CD4-positive, alpha-beta T cell (primary cell): ENCODE measurements at regions not wholly inside any gene's neighbourhood (a gene's known extent, or its start where the extent isn't known, plus 50 kb on each side); places are given as distances from the start of the nearest gene placed in this dataset.

ENCODE experiments used
- ATAC-seq: fragments of 200-7000 bp; cut with Tn5 transposase; one replicate; pipeline ENCODE4 v1.10.0; 2022; ENCODE audit warnings: mild to moderate bottlenecking; ENCODE audit not compliant: poor library complexity
- CTCF ChIA-PET: fragments of 350-600 bp; sonication (Branson Sonifier 250); formaldehyde crosslinking; loops from one replicate; lab custom pipeline; 2021; ENCODE audit warnings: antibody characterized with exemption, inconsistent platforms; lab: Charles Lee
- POLR2A ChIA-PET: fragments of 350-600 bp; sonication (Branson Sonifier 250); formaldehyde crosslinking; loops from one replicate; lab custom pipeline; 2021; ENCODE audit warnings: antibody characterized with exemption, inconsistent platforms; lab: Charles Lee
- DNase-seq, 14 experiments: peaks; one replicate each; pipeline ENCODE4 v3.0.0-alpha.2; 2013 to 2020; ENCODE audit warnings: mixed read lengths in 2 of 14
- H3K27ac ChIP-seq, 2 donors: one replicate each; pipeline versions ENCODE4 v1.5.1 to v1.7.0; 2013; ENCODE audit warnings: low read length in 2 of 2, low read depth in 1 of 2, mild to moderate bottlenecking in 1 of 2
- H3K27me3 ChIP-seq, 2 experiments: 1 replicate in 1 of 2; 2 replicates in 1 of 2; pipeline versions ENCODE4 v1.6.1 to v1.7.0; 2013; ENCODE audit warnings: low read length in 2 of 2, control low read depth in 1 of 2, mild to moderate bottlenecking in 1 of 2, moderate library complexity in 1 of 2; ENCODE audit not compliant: insufficient read depth in 2 of 2, control insufficient read depth in 1 of 2
- H3K36me3 ChIP-seq: one replicate; pipeline ENCODE4 v1.6.1; 2013; ENCODE audit warnings: low read length, control low read depth; ENCODE audit not compliant: insufficient read depth
- H3K4me1 ChIP-seq: one replicate; pipeline ENCODE4 v1.6.1; 2013; ENCODE audit warnings: low read length, control low read depth; ENCODE audit not compliant: insufficient read depth
- H3K4me3 ChIP-seq: one replicate; pipeline ENCODE4 v1.5.1; 2013; ENCODE audit warnings: mild to moderate bottlenecking, low read length, moderate library complexity
- H3K9me3 ChIP-seq, 2 experiments: 1 replicate in 1 of 2; 2 replicates in 1 of 2; pipeline versions ENCODE4 v1.6.1 to v1.7.0; 2013; ENCODE audit warnings: low read length in 2 of 2, mild to moderate bottlenecking in 2 of 2, control low read depth in 1 of 2, moderate library complexity in 1 of 2; ENCODE audit not compliant: control insufficient read depth in 1 of 2, insufficient read depth in 1 of 2
- H3K27ac Mint-ChIP-seq: one replicate; pipeline ENCODE4 v1.8.0; 2020; ENCODE audit warnings: mixed read lengths
- H3K27me3 Mint-ChIP-seq: one replicate; pipeline ENCODE4 v1.8.0; 2021; ENCODE audit warnings: mixed read lengths
- H3K36me3 Mint-ChIP-seq: one replicate; pipeline ENCODE4 v1.8.0; 2021; ENCODE audit warnings: low read depth, mixed read lengths
- H3K4me1 Mint-ChIP-seq: one replicate; pipeline ENCODE4 v1.8.0; 2021; ENCODE audit warnings: low read depth, mixed read lengths
- H3K4me3 Mint-ChIP-seq: one replicate; pipeline ENCODE4 v1.8.0; 2020; ENCODE audit warnings: mild to moderate bottlenecking, mixed read lengths
- H3K9me3 Mint-ChIP-seq: one replicate; pipeline ENCODE4 v1.8.0; 2020; ENCODE audit warnings: mixed read lengths
- intact Hi-C, 2 experiments: fragments of 100-400 bp; cut with DNase I in 1 of 2; cut with micrococcal nuclease in 1 of 2; formaldehyde crosslinking; loops; one replicate each; pipeline versions ENCODE4 v1.15.1 to v1.9.0; 2023 to 2025; cut with DNase I, micrococcal nuclease
- TF ChIP-seq, protein P1 (sequence below): fragments of 200-600 bp; IDR thresholded peaks from one replicate; pipeline ENCODE4 v1.8.0; 2022; ENCODE audit warnings: antibody characterized with exemption, mild to moderate bottlenecking

DNA sequence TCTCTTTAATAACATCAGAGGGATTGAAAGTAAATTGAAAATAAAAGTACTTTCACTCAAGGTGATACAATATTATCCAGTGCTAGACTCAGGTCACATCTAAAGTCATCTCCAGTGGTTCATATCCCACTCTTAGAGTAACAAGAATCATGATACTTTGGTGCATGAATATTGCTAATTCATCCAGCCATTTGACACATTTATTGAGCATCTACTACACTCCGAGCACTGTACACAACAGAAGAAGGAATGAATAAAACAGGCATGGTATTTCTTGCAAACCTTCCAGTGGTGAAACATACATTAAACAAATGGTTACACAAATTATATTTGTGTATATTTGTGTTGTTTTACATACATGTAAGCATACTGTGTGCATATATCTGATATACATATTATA is 116.0 kb upstream of the TMCC3 start:
- Mint-ChIP-seq H3K36me3 (no peaks in the 10 kb centered on the region), H3K4me3 (no peak overlapping the region), H3K27me3 (peaks cover 22% of the 10 kb centered on the region), H3K4me1 (no peaks in the 10 kb centered on the region), H3K27ac (no peak overlapping the region), H3K9me3 (no peaks in the 10 kb centered on the region)
- DNase-seq (no peak), ATAC-seq (no peak)
- Histone ChIP-seq H3K4me3 (no peak overlapping the region), H3K27me3 (peaks cover 0 to 14% of the 10 kb centered on the region in 2 experiments), H3K27ac (no peak overlapping the region), H3K9me3 (no peaks in the 10 kb centered on the region), H3K36me3 (no peaks in the 10 kb centered on the region), H3K4me1 (no peaks in the 10 kb centered on the region)
- TF ChIP-seq, protein P1, sequence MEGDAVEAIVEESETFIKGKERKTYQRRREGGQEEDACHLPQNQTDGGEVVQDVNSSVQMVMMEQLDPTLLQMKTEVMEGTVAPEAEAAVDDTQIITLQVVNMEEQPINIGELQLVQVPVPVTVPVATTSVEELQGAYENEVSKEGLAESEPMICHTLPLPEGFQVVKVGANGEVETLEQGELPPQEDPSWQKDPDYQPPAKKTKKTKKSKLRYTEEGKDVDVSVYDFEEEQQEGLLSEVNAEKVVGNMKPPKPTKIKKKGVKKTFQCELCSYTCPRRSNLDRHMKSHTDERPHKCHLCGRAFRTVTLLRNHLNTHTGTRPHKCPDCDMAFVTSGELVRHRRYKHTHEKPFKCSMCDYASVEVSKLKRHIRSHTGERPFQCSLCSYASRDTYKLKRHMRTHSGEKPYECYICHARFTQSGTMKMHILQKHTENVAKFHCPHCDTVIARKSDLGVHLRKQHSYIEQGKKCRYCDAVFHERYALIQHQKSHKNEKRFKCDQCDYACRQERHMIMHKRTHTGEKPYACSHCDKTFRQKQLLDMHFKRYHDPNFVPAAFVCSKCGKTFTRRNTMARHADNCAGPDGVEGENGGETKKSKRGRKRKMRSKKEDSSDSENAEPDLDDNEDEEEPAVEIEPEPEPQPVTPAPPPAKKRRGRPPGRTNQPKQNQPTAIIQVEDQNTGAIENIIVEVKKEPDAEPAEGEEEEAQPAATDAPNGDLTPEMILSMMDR = no peak
- ChIA-PET CTCF (no interaction called here), POLR2A (no interaction called here)
- intact Hi-C loops = no loop called here

DNA sequence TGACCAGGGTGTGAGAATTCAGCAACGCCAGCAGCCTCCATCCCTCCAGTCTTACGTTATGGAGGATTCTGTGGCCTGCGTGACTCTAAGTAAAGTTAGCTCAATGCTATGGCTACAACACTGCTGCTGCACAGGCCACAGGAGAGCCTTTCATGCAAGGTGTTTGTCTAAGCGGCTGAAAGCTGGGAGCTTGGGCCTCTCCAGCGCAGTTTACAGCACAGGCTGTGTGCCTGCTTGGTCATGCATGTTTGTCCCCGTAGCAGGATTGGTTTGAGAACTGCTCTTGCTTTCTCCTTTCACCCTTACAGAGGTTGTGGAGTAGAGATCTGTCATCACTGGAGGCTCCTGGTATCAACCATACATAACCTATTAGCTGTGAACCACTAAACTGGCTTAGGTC is 113.1 kb upstream of the TMCC3 start:
- H3K36me3 Mint-ChIP-seq = no peaks in the 10 kb centered on the region
- Histone ChIP-seq H3K36me3 (no peaks in the 10 kb centered on the region), H3K27me3 (peaks cover 0 to 6% of the 10 kb centered on the region in 2 experiments), H3K4me1 (no peaks in the 10 kb centered on the region), H3K27ac (no peak overlapping the region), H3K4me3 (no peak overlapping the region), H3K9me3 (no peaks in the 10 kb centered on the region)
- ATAC-seq (no peak), DNase-seq (no peak)
- no peak overlapping the region for H3K27ac Mint-ChIP-seq
- intact Hi-C loops = loop anchor here (5.0 kb wide), 2 partner anchors 161 to 626 kb away; no protein-coding TSS in a partner anchor
- H3K9me3 Mint-ChIP-seq = no peaks in the 10 kb centered on the region
- H3K27me3 Mint-ChIP-seq = peaks cover 13% of the 10 kb centered on the region
- POLR2A ChIA-PET = interaction anchor here (0.6 kb wide), 1 partner anchor 1325 kb away, joined by 3 read pairs; no protein-coding TSS in a partner anchor
- H3K4me3 Mint-ChIP-seq = no peak overlapping the region
- TF ChIP-seq, protein P1 = no peak
- H3K4me1 Mint-ChIP-seq = no peaks in the 10 kb centered on the region
- CTCF ChIA-PET = no interaction called here

DNA sequence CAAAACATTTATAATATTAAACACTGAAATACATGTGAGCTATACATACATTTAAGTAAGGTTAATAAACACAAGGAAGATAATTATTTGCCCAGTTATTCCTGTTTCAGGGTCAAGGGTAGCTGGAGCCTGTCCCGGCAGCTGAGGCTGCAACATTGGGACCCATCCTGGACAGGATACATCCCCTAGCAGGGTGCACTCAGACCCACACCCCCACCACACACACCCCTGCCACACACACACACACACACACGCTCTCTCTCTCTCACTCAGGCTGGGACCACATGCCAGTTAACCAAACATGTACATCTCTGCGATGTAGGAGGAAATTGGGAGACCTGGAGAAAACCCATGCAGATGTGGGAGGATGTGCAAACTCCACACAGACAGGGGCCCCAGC is 112.6 kb upstream of the TMCC3 start:
- ChIA-PET POLR2A (no interaction called here), CTCF (no interaction called here)
- H3K4me1 Mint-ChIP-seq = no peaks in the 10 kb centered on the region
- H3K27me3 ChIP-seq = peaks cover 0 to 4% of the 10 kb centered on the region in 2 experiments
- H3K9me3 Mint-ChIP-seq = no peaks in the 10 kb centered on the region
- H3K4me1 ChIP-seq = no peaks in the 10 kb centered on the region
- DNase-seq (no peak), ATAC-seq (no peak)
- no peaks in the 10 kb centered on the region for H3K36me3 ChIP-seq
- no peaks in the 10 kb centered on the region for H3K36me3 Mint-ChIP-seq
- TF ChIP-seq, protein P1 = no peak
- intact Hi-C loops = loop anchor here (5.0 kb wide), 2 partner anchors 161 to 626 kb away; no protein-coding TSS in a partner anchor
- H3K27me3 Mint-ChIP-seq = peaks cover 13% of the 10 kb centered on the region
- no peak overlapping the region for H3K27ac Mint-ChIP-seq
- H3K4me3 Mint-ChIP-seq = no peak overlapping the region
- H3K9me3 ChIP-seq = no peaks in the 10 kb centered on the region
- H3K27ac ChIP-seq = no peak overlapping the region
- H3K4me3 ChIP-seq = no peak overlapping the region
